ENCODE measurements at regions not wholly inside any gene's neighbourhood (a gene's known extent, or its start where the extent isn't known, plus 50 kb on each side); places are given as distances from the start of the nearest gene placed in this dataset.

- DNase-seq (ENCODE audit: low spot score): no peak
- TF ChIP-seq CTCF (IDR thresholded peaks at IDR 0.05; ENCODE audit: extremely low read depth, insufficient read depth, missing control alignments): no peak
- in situ Hi-C loops (cut with MboI; ENCODE audit: low pct_unique_long_range_greater_than_20kb, low sequenced_read_pairs, unreplicated experiment): no loop called here
Observed at GRCh38 chr1:79079770-79080169, 73.2 kb upstream of the ADGRL4 start.

- in situ Hi-C loops (cut with MboI; ENCODE audit: low pct_unique_long_range_greater_than_20kb, low sequenced_read_pairs, unreplicated experiment): no loop called here
- TF ChIP-seq CTCF (IDR thresholded peaks at IDR 0.05; ENCODE audit: extremely low read depth, insufficient read depth, missing control alignments): no peak
- no peak for DNase-seq (ENCODE audit: low spot score)
Observed at GRCh38 chr1:79074975-79075374, 68.4 kb upstream of the ADGRL4 start.

GRCh38 chr1:79069828-79070227 is 63.3 kb upstream of the ADGRL4 start:
- DNase-seq (ENCODE audit: low spot score): no peak
- in situ Hi-C loops (cut with MboI; ENCODE audit: low pct_unique_long_range_greater_than_20kb, low sequenced_read_pairs, unreplicated experiment): no loop called here
- TF ChIP-seq CTCF (IDR thresholded peaks at IDR 0.05; ENCODE audit: extremely low read depth, insufficient read depth, missing control alignments): no peak

GRCh38 chr1:79059341-79059740 is 52.8 kb upstream of the ADGRL4 start:
- DNase-seq (ENCODE audit: low spot score): no peak
- in situ Hi-C loops (cut with MboI; ENCODE audit: low pct_unique_long_range_greater_than_20kb, low sequenced_read_pairs, unreplicated experiment): no loop called here
- TF ChIP-seq CTCF (IDR thresholded peaks at IDR 0.05; ENCODE audit: extremely low read depth, insufficient read depth, missing control alignments): no peak

Data from GM13977 (cell line).